ENCODE measurements at regions not wholly inside any gene's neighbourhood (a gene's known extent, or its start where the extent isn't known, plus 50 kb on each side); places are given as distances from the start of the nearest gene placed in this dataset.
"Not testable (repeated sequence)": the region's sequence is repeated elsewhere in the genome, so short reads cannot be mapped to it uniquely, and the experiment has no call there.

- no peak overlapping the region for H2AK5ac ChIP-seq (ENCODE audit: insufficient read length, low read length)
- no peaks in the 10 kb centered on the region for H3K23me2 ChIP-seq (ENCODE audit: insufficient read length, low read depth, low read length, poor library complexity, severe bottlenecking)
- no peaks in the 10 kb centered on the region for H4K20me1 ChIP-seq (ENCODE audit: control insufficient read depth, insufficient read depth, insufficient read length)
- no peak for DNase-seq
- no peak overlapping the region for H4K5ac ChIP-seq (ENCODE audit: insufficient read length, low read depth, low read length)
- H2BK20ac ChIP-seq (ENCODE audit: low read depth, low read length, poor library complexity, severe bottlenecking): no peak overlapping the region
- H3K9ac ChIP-seq (ENCODE audit: extremely low read depth, insufficient read length, low read length): no peak overlapping the region
- H3T11ph ChIP-seq (ENCODE audit: low read length): no peak overlapping the region
- no peak overlapping the region for H2AFZ ChIP-seq (ENCODE audit: low read length)
- no peak overlapping the region for H2BK5ac ChIP-seq (ENCODE audit: insufficient read length, low read length)
- no peak overlapping the region for H3K27ac Mint-ChIP-seq
- no peak overlapping the region for H2BK12ac ChIP-seq (ENCODE audit: insufficient read length, low read depth, low read length)
- no peak overlapping the region for H4K8ac ChIP-seq (replicated peaks; ENCODE audit: insufficient read length, low read depth, low read length)
- H3K27ac ChIP-seq (ENCODE audit: insufficient read length, low read depth, low read length): no peak overlapping the region
- no peaks in the 10 kb centered on the region for H3K79me2 ChIP-seq (ENCODE audit: insufficient read depth, low read length)
- no peak for TF ChIP-seq CTCF (conservative IDR thresholded peaks at IDR 0.05)
- no peaks in the 10 kb centered on the region for H3K27me3 ChIP-seq (ENCODE audit: insufficient read depth, low read length)
- H4K91ac ChIP-seq (ENCODE audit: insufficient read length, low read depth, low read length): no peak overlapping the region
- H3K9me3 Mint-ChIP-seq: no peaks in the 10 kb centered on the region
- H3K27me3 Mint-ChIP-seq (ENCODE audit: low read depth): peaks cover 3% of the 10 kb centered on the region; the same call in 1 of the 2 replicates
- H2BK15ac ChIP-seq (ENCODE audit: low read depth, low read length): no peak overlapping the region
- no peak overlapping the region for H3K4ac ChIP-seq (ENCODE audit: low read depth, low read length)
- no peak overlapping the region for H3K14ac ChIP-seq (ENCODE audit: insufficient read depth, low read length)
- no peaks in the 10 kb centered on the region for H3K4me1 ChIP-seq (ENCODE audit: insufficient read depth, low read length)
- no peaks in the 10 kb centered on the region for H3K79me1 ChIP-seq (ENCODE audit: insufficient read depth, low read depth, low read length, poor library complexity, severe bottlenecking)
- no peak overlapping the region for H3K23ac ChIP-seq (ENCODE audit: insufficient read length, low read depth, low read length)
- no peak overlapping the region for H3K56ac ChIP-seq (ENCODE audit: insufficient read length, low read depth, low read length)
- no peak overlapping the region for H2BK120ac ChIP-seq (ENCODE audit: low read depth, low read length, poor library complexity, severe bottlenecking)
- no peak overlapping the region for H3K18ac ChIP-seq (ENCODE audit: insufficient read length, low read depth, low read length)
- no peak overlapping the region for H3K4me3 Mint-ChIP-seq
- no peaks in the 10 kb centered on the region for H3K4me1 Mint-ChIP-seq
- H3K4me2 ChIP-seq (ENCODE audit: insufficient read depth, insufficient read length, low read length): no peak overlapping the region
- no peaks in the 10 kb centered on the region for H3K9me3 ChIP-seq (ENCODE audit: control insufficient read depth, low read depth, low read length)
- H3K36me3 Mint-ChIP-seq (ENCODE audit: insufficient read depth in 1 of 3, low read depth in 3 of 3): no peaks in the 10 kb centered on the region
Measured at GRCh38 chr2:201542291-201542690, 90.8 kb downstream of the STRADB start.

GRCh38 chr2:201539271-201539670 is 87.7 kb downstream of the STRADB start:
- not testable (repeated sequence) for H2AFZ ChIP-seq (ENCODE audit: low read length); H2BK120ac ChIP-seq (ENCODE audit: low read depth, low read length, poor library complexity, severe bottlenecking); H3K27ac ChIP-seq (ENCODE audit: insufficient read length, low read depth, low read length); H4K20me1 ChIP-seq (ENCODE audit: control insufficient read depth, insufficient read depth, insufficient read length); H2BK15ac ChIP-seq (ENCODE audit: low read depth, low read length); H3K4me1 ChIP-seq (ENCODE audit: insufficient read depth, low read length); H4K91ac ChIP-seq (ENCODE audit: insufficient read length, low read depth, low read length); DNase-seq; H4K5ac ChIP-seq (ENCODE audit: insufficient read length, low read depth, low read length); H2BK20ac ChIP-seq (ENCODE audit: low read depth, low read length, poor library complexity, severe bottlenecking); H3K14ac ChIP-seq (ENCODE audit: insufficient read depth, low read length); H3K56ac ChIP-seq (ENCODE audit: insufficient read length, low read depth, low read length); H3K23me2 ChIP-seq (ENCODE audit: insufficient read length, low read depth, low read length, poor library complexity, severe bottlenecking); H3K4ac ChIP-seq (ENCODE audit: low read depth, low read length); H2BK5ac ChIP-seq (ENCODE audit: insufficient read length, low read length); H3K4me2 ChIP-seq (ENCODE audit: insufficient read depth, insufficient read length, low read length); H3K23ac ChIP-seq (ENCODE audit: insufficient read length, low read depth, low read length); H2AK5ac ChIP-seq (ENCODE audit: insufficient read length, low read length); H4K8ac ChIP-seq (replicated peaks; ENCODE audit: insufficient read length, low read depth, low read length); H3K27me3 Mint-ChIP-seq (ENCODE audit: low read depth); H3K4me1 Mint-ChIP-seq; H3K9me3 Mint-ChIP-seq; H3K18ac ChIP-seq (ENCODE audit: insufficient read length, low read depth, low read length); H3K9me3 ChIP-seq (ENCODE audit: control insufficient read depth, low read depth, low read length); H3T11ph ChIP-seq (ENCODE audit: low read length); H3K79me2 ChIP-seq (ENCODE audit: insufficient read depth, low read length); H3K4me3 Mint-ChIP-seq; H2BK12ac ChIP-seq (ENCODE audit: insufficient read length, low read depth, low read length); H3K27ac Mint-ChIP-seq; H3K79me1 ChIP-seq (ENCODE audit: insufficient read depth, low read depth, low read length, poor library complexity, severe bottlenecking); H3K9ac ChIP-seq (ENCODE audit: extremely low read depth, insufficient read length, low read length); H3K27me3 ChIP-seq (ENCODE audit: insufficient read depth, low read length); H3K36me3 Mint-ChIP-seq (ENCODE audit: insufficient read depth in 1 of 3, low read depth in 3 of 3)
- no CpG with 5 or more reads among the region's 3 CpGs for WGBS (ENCODE audit: extremely low coverage, insufficient read length, low lambda C conversion rate)
